GM03348 (cell line): ENCODE measurements at regions not wholly inside any gene's neighbourhood (a gene's known extent, or its start where the extent isn't known, plus 50 kb on each side); places are given as distances from the start of the nearest gene placed in this dataset.
A peak's percentile ranks its signal among the peaks of the same experiment; 100 is the strongest.

Experiments used
- DNase-seq: peaks from one replicate; pipeline ENCODE4 v3.0.0; 2012; ENCODE audit warnings: low spot score

DNA sequence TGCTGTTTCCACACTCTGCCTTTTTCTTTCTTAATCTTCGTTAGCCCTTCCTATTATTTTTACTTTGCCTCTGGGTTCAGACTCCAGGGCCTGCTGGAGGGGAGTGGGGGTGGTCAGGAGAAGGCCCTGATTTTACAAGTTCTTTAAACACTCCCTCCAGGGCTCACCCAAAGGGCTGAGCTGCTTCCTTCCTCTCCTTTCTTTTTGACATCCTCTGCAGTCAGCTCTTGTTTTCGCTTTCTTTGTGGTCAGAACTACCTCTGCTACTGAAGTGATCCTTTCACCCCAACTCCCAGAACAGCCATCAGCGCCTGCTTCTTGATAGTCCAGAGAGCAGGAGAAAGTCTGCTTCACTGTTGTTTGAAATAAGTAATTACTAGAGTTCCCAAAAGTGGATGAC is 925.7 kb downstream of the EPHA4 start:
- no peak for DNase-seq

DNA sequence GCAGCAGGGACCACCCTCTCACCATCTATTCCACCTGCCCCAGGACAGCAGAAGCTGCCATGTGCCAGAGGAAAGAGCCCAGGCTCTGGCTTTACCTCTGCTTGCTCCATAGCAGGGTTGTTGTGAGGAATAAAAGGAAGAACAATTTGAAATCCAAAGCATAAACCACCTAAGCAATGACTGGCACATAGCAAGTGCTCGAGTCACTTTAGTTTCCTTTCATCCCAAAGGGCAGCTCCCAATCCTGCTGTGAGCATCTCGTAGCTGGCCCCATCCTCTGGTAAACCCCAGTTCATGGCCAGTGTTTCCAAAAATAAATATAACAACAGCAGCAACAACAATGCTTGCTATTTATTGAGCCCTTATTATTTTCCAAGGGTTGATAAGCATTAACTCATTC is 923.5 kb downstream of the EPHA4 start:
- DNase-seq, result no peak

GRCh38 chr2:220653776-220654175 is 918.3 kb downstream of the EPHA4 start:
- no peak for DNase-seq

- DNase-seq, result no peak
Measured at GRCh38 chr2:220654322-220654721, 917.8 kb downstream of the EPHA4 start.

- DNase-seq, result no peak
Measured at GRCh38 chr2:220660277-220661145, 911.6 kb downstream of the EPHA4 start.

- DNase-seq, result no peak
Measured at GRCh38 chr2:220662431-220662830, 909.7 kb downstream of the EPHA4 start.

DNA sequence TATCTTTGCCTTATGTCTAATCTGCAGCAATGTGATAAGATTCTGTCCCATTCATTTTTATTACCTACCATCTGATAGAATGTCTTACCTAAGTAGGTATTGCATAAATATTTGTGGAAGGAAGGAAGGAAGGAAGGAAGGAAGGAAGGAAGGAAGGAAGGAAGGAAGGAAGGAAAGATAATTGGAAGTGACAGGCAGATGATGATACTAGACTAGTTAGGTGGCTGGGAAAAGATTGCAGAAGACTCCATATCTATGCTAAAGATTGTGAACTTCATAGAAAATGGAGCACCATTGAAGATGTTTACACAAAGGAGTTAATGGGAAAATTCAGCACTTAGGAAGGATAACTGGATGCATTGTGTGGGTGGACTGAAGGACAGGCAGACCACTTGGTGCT is 909.0 kb downstream of the EPHA4 start:
- no peak for DNase-seq

DNA sequence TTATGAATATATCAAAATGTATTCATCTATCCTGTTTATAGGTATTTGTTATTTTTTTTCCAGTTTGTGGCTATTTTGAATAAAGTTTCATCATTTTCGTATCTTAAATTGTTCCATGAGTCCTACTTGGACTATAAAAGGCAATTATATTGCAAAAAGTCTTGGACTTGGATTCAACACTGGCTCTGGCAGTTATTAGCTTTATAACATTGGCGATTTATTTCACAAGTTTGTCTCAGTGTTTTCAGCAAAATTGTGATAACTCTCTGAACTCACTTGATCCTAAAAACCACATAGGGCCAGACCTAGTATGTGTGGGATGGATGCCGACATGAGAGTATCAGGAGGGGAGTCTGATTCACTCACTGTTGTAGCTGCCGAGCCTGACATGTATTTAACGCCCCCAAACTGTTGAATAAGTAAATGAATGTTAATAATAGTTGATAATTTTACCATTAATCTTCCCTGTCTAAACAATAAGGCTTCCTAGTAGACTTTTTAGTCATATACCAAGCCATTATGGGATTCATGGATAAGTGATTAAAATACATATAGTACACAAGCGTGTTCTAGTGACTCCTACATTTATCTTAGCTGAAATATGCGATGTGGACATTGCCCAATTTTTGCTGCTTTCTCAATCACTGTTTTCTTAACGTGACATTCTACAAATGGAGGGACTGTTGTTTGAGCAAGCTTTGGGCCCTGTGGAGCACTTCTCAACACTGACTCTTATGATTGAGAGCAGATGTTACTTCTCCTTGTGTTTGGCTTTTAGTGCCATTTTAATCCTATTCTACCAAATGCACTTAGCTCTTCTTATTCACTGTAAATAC is 907.6 kb downstream of the EPHA4 start:
- peak; percentile 27 for DNase-seq

DNA sequence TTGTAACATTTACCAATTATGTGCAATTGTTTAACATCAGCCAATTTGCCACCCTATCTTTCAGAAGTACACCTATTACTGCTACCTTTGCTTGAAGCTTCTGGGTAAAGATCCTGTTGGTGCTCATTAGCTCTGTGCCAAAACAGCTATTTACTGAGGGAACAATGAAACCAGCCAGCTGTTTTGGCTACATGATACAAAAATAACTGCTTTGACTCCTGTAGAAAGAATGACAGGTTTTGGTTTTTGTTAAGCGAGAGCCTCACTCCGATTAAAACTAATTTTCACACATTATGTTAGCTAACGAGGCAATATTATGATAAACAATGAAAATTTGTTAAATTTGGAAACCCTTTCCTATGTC is 907.0 kb downstream of the EPHA4 start:
- DNase-seq, result no peak

- no peak for DNase-seq
Measured at GRCh38 chr2:220669324-220669723, 902.8 kb downstream of the EPHA4 start.

DNA sequence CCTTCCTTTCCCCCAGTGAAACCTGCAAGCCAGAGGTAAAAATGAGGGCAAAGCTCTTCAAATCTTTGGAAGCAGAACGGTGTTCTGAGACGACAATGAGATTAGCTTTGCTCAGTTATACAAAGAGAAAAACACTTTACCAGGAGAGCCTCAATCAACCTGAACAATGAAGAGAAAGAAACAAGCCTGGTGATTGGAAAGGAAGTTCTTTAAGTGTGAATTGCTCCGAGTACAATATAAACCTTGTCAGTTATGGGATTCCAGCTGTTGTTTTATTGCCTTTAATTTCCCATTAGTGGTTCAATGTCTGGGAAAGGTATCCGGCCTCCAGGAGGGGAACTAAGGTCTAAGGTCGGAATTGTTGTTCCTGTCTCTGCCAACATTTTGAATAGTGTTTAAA is 901.6 kb downstream of the EPHA4 start:
- DNase-seq, result no peak

DNA sequence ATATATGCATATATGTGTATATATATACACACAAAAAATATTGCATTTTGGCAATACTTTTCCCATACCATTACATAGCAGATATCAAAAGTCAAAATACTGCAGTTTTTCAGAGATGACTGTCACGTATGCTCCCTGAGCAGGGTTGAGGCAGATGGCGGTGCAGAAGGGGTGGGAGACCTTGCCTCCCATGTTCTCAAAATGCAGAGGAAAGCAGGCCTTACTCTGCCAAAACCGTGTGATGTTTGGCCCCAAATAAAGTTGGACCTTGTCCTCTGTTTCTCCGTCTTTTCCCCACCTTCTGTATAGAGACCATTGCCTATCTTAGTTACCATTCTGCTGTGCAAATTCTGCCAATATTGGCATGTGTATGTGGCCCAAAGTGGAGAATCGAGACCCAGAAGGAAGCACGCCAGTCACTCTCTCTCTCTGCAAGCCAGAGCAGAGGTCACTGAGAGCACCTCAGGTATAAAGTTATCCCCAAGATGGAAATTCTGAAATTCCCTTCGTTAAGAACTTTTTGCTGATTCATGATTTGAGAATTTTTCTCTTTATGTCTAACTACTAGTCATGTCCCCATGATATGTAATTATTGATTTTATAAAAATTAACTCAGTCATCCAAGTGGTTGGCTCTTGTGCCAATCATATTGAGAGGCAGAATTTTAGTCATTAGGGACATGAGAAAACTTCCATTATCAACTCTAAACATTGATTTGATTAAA is 898.8 kb downstream of the EPHA4 start:
- no peak for DNase-seq

DNA sequence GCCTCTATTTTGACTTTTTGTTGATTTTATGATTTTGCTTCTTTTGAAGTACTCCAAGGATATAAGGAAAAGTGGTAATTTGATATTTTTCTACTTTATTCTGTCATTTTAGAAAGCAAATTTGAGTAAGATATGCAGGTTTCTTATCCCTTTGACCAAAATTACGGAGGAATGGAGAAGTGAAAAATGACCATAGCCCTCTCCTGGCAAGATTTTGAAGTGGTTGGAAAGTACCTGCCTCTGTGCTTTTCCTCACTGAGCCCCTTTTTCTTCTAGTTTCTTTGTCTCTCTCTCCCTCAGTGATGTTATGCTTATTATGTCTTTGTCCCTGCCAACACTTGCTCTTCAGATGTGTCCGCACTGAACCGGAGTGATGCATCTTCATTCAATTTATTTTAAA is 898.1 kb downstream of the EPHA4 start:
- no peak for DNase-seq

- no peak for DNase-seq
Measured at GRCh38 chr2:220676695-220677094, 895.4 kb downstream of the EPHA4 start.

GRCh38 chr2:220678943-220679342 is 893.2 kb downstream of the EPHA4 start:
- no peak for DNase-seq

GRCh38 chr2:220682616-220683015 is 889.5 kb downstream of the EPHA4 start:
- no peak for DNase-seq

DNA sequence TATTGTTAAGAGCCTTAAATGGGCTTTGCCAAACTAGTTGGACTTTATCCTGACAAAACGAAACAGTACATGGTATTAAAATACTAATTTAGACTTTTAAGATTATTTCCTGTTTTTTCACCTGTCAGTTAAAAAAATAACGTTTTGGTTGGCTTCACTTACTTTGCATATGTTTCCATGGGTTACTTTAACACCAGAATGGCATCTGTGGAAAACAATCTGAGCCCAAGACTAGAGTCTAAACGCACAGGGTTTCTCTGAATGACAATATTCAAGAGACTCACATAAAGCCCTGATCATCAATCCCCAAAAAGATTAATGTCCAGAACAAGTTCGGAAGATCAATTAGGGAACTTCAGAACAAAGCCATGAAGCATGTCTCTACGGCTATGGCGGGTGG is 888.0 kb downstream of the EPHA4 start:
- no peak for DNase-seq

DNA sequence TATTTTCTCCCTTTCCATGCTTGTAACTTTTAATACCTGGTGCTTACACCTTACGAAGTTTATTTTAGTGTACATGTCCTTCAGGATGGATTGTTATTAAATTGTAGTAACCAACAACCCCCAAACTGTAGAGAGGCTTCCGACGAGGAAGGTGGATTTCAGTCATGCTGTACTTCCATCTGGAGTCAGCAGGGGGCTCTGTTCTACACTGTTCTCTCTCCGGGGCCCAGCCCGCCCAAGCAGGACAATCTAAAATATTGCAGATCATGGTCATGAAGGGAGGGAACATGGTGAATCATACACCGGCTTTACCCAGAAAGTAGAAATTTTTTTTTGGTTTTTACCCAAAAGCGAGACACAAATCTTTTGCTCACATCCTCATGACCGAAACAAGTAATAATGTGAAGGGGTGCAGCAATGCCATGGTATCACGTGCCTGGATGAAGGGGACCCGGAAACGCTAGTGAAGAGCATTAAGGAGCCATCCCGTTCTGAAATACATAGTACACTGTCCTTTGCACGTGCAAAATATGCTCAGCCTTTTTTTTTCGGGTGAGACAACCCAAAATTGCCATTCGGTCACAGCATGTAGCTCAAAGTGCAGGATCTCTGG is 884.8 kb downstream of the EPHA4 start:
- peak; percentile 77 for DNase-seq

- DNase-seq, result no peak
Measured at GRCh38 chr2:220695397-220696279, 876.5 kb downstream of the EPHA4 start.

GRCh38 chr2:220696280-220696669 is 875.8 kb downstream of the EPHA4 start:
- DNase-seq, result no peak

DNA sequence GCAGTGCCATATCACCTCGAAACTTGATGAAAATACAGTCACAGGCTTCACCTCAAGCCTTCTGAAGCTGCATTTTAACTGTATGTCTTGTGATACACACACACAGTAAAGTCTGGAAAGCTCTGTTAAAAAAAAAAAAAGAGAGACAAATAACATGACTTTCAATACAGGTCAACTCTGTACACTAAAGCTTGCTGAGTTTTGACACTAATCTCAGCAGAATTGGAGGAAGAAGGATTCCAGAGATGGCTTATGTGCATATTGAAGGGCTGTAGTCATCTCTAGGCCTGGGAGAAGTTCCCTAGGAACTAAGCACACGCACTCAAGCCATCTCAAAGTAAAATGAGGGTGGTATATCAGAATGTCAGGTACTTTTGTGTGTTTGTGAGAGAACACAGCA is 875.1 kb downstream of the EPHA4 start:
- DNase-seq, result no peak
